CD14-positive monocyte (primary cell): ENCODE measurements at regions not wholly inside any gene's neighbourhood (a gene's known extent, or its start where the extent isn't known, plus 50 kb on each side); places are given as distances from the start of the nearest gene placed in this dataset.

Experiments used
- DNase-seq, 3 donors: peaks; one replicate each; pipeline ENCODE4 v3.0.0-alpha.2; 2011 to 2022
- H2AFZ ChIP-seq: 2 replicates; pipeline ENCODE4 v1.6.0; 2012; ENCODE audit warnings: mild to moderate bottlenecking, low read depth, low read length, inconsistent platforms; ENCODE audit not compliant: insufficient read depth, poor library complexity, severe bottlenecking
- H3K27ac ChIP-seq, 2 donors: 1 replicate in 1 of 2; 2 replicates in 1 of 2; pipeline ENCODE4 v1.5.1; 2012 to 2013; ENCODE audit warnings: low read length in 2 of 2, control low read depth in 1 of 2, inconsistent platforms in 1 of 2, low read depth in 1 of 2, mild to moderate bottlenecking in 1 of 2
- H3K27me3 ChIP-seq, 2 donors: one replicate each; pipeline versions ENCODE4 v1.6.0 to v1.6.1; 2011 to 2013; ENCODE audit warnings: low read length in 2 of 2; ENCODE audit not compliant: control insufficient read depth in 2 of 2, insufficient read depth in 2 of 2
- H3K36me3 ChIP-seq, 2 donors: replicated peaks in 1 of 2; 1 replicate in 1 of 2; 2 replicates in 1 of 2; pipeline versions ENCODE4 v1.5.1 to v1.6.1; 2012 to 2013; ENCODE audit warnings: low read length in 2 of 2, control low read depth in 1 of 2, inconsistent platforms in 1 of 2, mild to moderate bottlenecking in 1 of 2; ENCODE audit not compliant: insufficient read depth in 2 of 2, control insufficient read depth in 1 of 2
- H3K4me1 ChIP-seq, 2 donors: 1 replicate in 1 of 2; 2 replicates in 1 of 2; pipeline versions ENCODE4 v1.5.1 to v1.6.1; 2012 to 2013; ENCODE audit warnings: low read length in 2 of 2, control low read depth in 1 of 2, inconsistent platforms in 1 of 2, mild to moderate bottlenecking in 1 of 2, moderate library complexity in 1 of 2; ENCODE audit not compliant: insufficient read depth in 2 of 2, control insufficient read depth in 1 of 2
- H3K4me2 ChIP-seq: replicated peaks from 2 replicates; pipeline ENCODE3; 2012; ENCODE audit warnings: low read length, moderate library complexity, mild to moderate bottlenecking; ENCODE audit not compliant: poor library complexity, severe bottlenecking; ENCODE audit errors: extremely low read depth
- H3K4me3 ChIP-seq, 3 experiments: fragments of 200-600 bp in 1 of 3; sonication (generic) in 1 of 3; replicated peaks in 1 of 3; 1 replicate in 2 of 3; 2 replicates in 1 of 3; pipeline ENCODE4 v1.5.1; 2011 to 2013; ENCODE audit warnings: low read length in 3 of 3, mild to moderate bottlenecking in 3 of 3, control low read depth in 2 of 3, low read depth in 2 of 3, inconsistent platforms in 1 of 3, moderate library complexity in 1 of 3
- H3K79me2 ChIP-seq: 2 replicates; pipeline ENCODE4 v1.6.0; 2012; ENCODE audit warnings: mild to moderate bottlenecking, control low read depth, inconsistent platforms, low read length, moderate library complexity; ENCODE audit not compliant: insufficient read depth
- H3K9ac ChIP-seq: 2 replicates; pipeline ENCODE4 v1.6.0; 2017; ENCODE audit warnings: low read length, mild to moderate bottlenecking; ENCODE audit not compliant: insufficient read depth, poor library complexity, severe bottlenecking
- H3K9me3 ChIP-seq, 2 donors: replicated peaks in 1 of 2; 1 replicate in 1 of 2; 2 replicates in 1 of 2; pipeline versions ENCODE4 v1.5.1 to v1.6.1; 2012 to 2013; ENCODE audit warnings: low read length in 2 of 2, control low read depth in 1 of 2; ENCODE audit not compliant: control insufficient read depth in 1 of 2, insufficient read depth in 1 of 2
- H4K20me1 ChIP-seq: 2 replicates; pipeline ENCODE4 v1.6.0; 2012; ENCODE audit warnings: mild to moderate bottlenecking, low read length, control low read depth, moderate library complexity; ENCODE audit not compliant: insufficient read depth
- H3K27ac Mint-ChIP-seq, 7 donors: one replicate each; pipeline ENCODE4 v1.8.0; 2020; ENCODE audit warnings: mild to moderate bottlenecking in 7 of 7, mixed read lengths in 7 of 7, moderate library complexity in 6 of 7, inconsistent platforms in 2 of 7
- H3K27me3 Mint-ChIP-seq, 3 donors: one replicate each; pipeline ENCODE4 v1.8.0; 2021 to 2022; ENCODE audit warnings: low read depth in 3 of 3, mild to moderate bottlenecking in 3 of 3, mixed read lengths in 3 of 3, moderate library complexity in 3 of 3, inconsistent platforms in 1 of 3
- H3K36me3 Mint-ChIP-seq, 2 donors: one replicate each; pipeline ENCODE4 v1.8.0; 2020; ENCODE audit warnings: mixed read lengths in 2 of 2, inconsistent platforms in 1 of 2, mild to moderate bottlenecking in 1 of 2
- H3K4me1 Mint-ChIP-seq: one replicate; pipeline ENCODE4 v1.8.0; 2020; ENCODE audit warnings: mild to moderate bottlenecking, mixed read lengths
- H3K4me3 Mint-ChIP-seq, 2 donors: one replicate each; pipeline ENCODE4 v1.8.0; 2020; ENCODE audit warnings: mild to moderate bottlenecking in 2 of 2, mixed read lengths in 2 of 2, moderate library complexity in 1 of 2
- H3K9me3 Mint-ChIP-seq, 7 donors: one replicate each; pipeline ENCODE4 v1.8.0; 2020 to 2022; ENCODE audit warnings: mixed read lengths in 7 of 7, mild to moderate bottlenecking in 6 of 7, moderate library complexity in 6 of 7, inconsistent platforms in 2 of 7
- CTCF ChIP-seq: fragments of 200-600 bp; IDR thresholded peaks from one replicate; pipeline ENCODE4 v1.8.0; 2022; ENCODE audit warnings: antibody characterized with exemption, mild to moderate bottlenecking
- WGBS: methylation state at CpG from one replicate; pipeline ENCODE4 v1.1.5; 2013; ENCODE audit warnings: missing lambda C conversion rate; ENCODE audit not compliant: insufficient coverage; 5-methylcytosine and 5-hydroxymethylcytosine counted together
- intact Hi-C, 2 donors: fragments of 100-400 bp; cut with micrococcal nuclease; formaldehyde crosslinking; loops; one replicate each; pipeline versions ENCODE4 v1.15.0 to v1.15.1; 2023

- Mint-ChIP-seq H3K4me3 (no peak overlapping the region), H3K4me1 (no peaks in the 10 kb centered on the region), H3K36me3 (peaks cover 0 to 3% of the 10 kb centered on the region in 2 donors), H3K27ac (no peak overlapping the region), H3K27me3 (peaks cover 0 to 1% (median 0%) of the 10 kb centered on the region in 3 donors), H3K9me3 (peaks cover 6 to 16% (median 10%) of the 10 kb centered on the region in 7 donors)
- Histone ChIP-seq H3K9me3 (peaks cover 0 to 3% of the 10 kb centered on the region in 2 donors), H3K27me3 (no peaks in the 10 kb centered on the region), H2AFZ (no peak overlapping the region), H3K9ac (no peak overlapping the region), H4K20me1 (no peaks in the 10 kb centered on the region), H3K79me2 (no peaks in the 10 kb centered on the region), H3K4me1 (no peaks in the 10 kb centered on the region), H3K4me3 (no peak overlapping the region), H3K4me2 (no peak overlapping the region), H3K36me3 (no peaks in the 10 kb centered on the region), H3K27ac (no peak overlapping the region)
- DNase-seq, result no peak
- TF ChIP-seq CTCF, result no peak
- intact Hi-C loops, result no loop called here
Measured at GRCh38 chr13:80151016-80151415, 189.9 kb downstream of the SPRY2 start.

GRCh38 chr13:80149736-80150135 lies 191.2 kb downstream of the SPRY2 start:
- Mint-ChIP-seq H3K4me1 (no peaks in the 10 kb centered on the region), H3K27ac (no peak overlapping the region), H3K27me3 (peaks cover 0 to 1% (median 0%) of the 10 kb centered on the region in 3 donors), H3K36me3 (peaks cover 0 to 3% of the 10 kb centered on the region in 2 donors), H3K9me3 (peaks cover 6 to 16% (median 10%) of the 10 kb centered on the region in 7 donors), H3K4me3 (no peak overlapping the region)
- Histone ChIP-seq H3K9me3 (peaks cover 0 to 3% of the 10 kb centered on the region in 2 donors), H4K20me1 (no peaks in the 10 kb centered on the region), H3K9ac (no peak overlapping the region), H3K4me3 (no peak overlapping the region), H3K27me3 (no peaks in the 10 kb centered on the region), H3K36me3 (no peaks in the 10 kb centered on the region), H3K4me1 (no peaks in the 10 kb centered on the region), H3K27ac (no peak overlapping the region), H3K79me2 (no peaks in the 10 kb centered on the region), H3K4me2 (no peak overlapping the region), H2AFZ (no peak overlapping the region)
- intact Hi-C loops, result no loop called here
- no peak for TF ChIP-seq CTCF
- WGBS, result 100% methylated on average over 2 of the region's 4 CpGs
- no peak for DNase-seq
